Loucy (cell line): ENCODE measurements at regions not wholly inside any gene's neighbourhood (a gene's known extent, or its start where the extent isn't known, plus 50 kb on each side); places are given as distances from the start of the nearest gene placed in this dataset.

ENCODE experiments used
- CTCF ChIP-seq: fragments of 200-600 bp; sonication (generic); conservative IDR thresholded peaks from 2 replicates; pipeline ENCODE4 v1.5.1; 2014; ENCODE audit warnings: mild to moderate bottlenecking, antibody characterized with exemption, low read length
- EZH2phosphoT487 ChIP-seq: fragments of 200-600 bp; IDR thresholded peaks from 2 replicates; pipeline ENCODE4 v1.6.1; 2018; ENCODE audit warnings: antibody characterized with exemption, mild to moderate bottlenecking, moderate library complexity, borderline replicate concordance

- TF ChIP-seq CTCF (no peak), EZH2phosphoT487 (no peak)
Measured at GRCh38 chr22:34243023-34243422, 322.7 kb upstream of the LARGE1 start.
